Ammon's horn (tissue), 1 donor: ENCODE measurements at regions not wholly inside any gene's neighbourhood (a gene's known extent, or its start where the extent isn't known, plus 50 kb on each side); places are given as distances from the start of the nearest gene placed in this dataset.
"Not testable (repeated sequence)": the region's sequence is repeated elsewhere in the genome, so short reads cannot be mapped to it uniquely, and the experiment has no call there.

ENCODE experiments used
- DNase-seq: peaks from one replicate; pipeline ENCODE4 v3.0.0-alpha.2; 2016; ENCODE audit warnings: low spot score

DNA sequence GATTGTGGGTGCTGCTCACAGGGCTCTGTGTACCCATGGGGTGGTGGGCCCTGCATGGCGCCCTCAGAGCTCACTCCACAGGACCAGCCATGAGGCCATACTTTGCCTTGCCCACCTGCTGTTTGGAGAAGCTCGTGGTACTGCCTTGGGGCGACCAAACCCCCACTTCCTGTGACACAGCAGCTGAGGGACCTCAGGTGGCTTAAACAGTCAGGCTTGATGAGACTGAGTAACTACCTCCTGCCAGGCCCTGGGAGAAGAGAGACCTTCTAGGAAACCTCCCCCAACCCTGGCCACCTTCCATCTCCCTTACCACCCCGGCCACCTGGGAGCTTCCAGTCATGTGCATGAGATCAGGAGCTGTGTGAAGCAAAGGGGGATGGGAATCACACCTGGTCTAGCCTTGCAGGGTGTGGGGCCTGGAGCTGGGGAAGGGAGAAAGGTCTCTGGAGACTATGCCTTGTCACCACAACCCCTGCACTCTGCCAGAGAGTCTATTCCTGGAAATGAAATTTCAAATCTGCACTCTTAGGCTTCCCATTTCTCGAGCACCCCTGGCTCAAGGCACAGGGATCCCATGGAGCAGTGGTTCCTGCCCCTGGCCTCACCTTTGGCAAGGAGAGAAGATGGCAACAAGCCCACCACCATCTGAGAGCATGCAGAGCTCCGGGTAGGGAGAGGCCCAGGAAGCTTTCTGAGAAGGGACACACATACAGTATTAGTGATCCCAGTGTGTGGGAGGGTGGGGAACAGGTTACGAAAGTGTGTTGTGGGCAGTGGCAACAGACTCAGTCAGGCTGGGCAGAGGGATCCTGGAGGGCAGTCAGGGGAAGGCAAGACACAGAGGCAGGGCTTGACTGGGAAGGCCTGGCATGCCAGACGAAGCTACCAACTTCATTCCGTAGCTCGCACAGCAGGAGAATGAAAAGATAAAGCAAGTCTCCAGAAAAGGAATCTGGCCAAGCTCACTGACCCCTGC, 125.0 kb downstream of the URI1 start:
- DNase-seq, result no peak

DNA sequence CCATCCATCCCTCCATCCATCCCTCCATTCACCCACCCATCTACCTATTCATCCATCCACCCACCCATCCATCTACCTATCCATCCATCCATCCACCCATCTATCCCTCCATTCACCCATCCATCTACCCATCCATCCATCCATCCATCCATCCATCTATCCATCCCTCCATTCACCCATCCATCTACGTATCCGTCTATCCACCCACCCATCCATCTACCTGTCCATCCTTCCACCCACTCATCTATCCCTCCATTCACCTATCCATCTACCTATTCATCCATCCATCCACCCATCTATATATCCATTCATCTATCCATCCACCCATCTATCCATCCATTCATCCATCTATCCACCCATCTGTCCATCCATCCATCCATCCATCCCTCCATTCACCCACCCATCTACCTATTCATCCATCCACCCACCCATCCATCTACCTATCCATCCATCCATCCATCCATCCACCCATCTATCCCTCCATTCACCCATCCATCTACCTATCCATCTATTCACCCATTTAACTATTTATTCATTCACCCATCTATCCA, 126.0 kb downstream of the URI1 start:
- DNase-seq, result not testable (repeated sequence)

DNA sequence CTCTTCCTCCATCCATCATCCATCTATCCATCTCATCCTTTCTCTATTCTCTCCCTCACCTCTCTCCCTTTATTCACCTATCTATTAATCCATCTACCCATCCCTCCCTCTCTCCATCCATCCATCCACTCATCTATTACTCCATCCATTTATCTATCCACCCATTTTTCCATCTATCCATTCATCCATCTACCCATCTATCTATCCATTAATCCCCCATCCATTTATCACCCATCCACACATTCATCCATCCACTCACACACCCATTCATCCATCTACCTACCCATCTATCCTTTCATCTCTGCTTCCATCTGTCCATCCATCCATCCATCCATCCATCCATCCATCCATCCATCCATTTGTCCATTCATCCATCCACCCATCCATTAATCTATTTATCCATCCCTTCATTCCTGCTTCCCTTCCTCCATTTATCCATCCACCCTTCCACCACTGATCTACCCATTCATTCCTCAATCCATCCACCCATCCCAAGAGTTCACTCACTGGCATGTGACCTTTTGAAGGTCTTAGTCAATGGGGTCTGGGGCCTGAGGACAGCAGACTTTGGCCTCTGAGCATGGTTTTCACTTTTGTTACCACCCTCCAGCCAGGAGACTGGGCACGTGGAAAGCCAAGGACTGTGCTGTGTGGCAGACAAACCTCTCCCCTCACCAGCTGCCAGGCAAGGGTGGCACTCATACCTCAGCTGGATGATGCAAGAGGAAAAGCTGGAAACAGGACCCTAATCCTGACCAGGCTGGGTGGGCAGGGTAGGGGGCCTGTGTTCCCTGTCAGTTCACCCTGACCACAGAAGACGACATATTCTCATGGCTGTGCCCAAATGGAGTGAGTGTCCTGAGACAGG, 126.7 kb downstream of the URI1 start:
- DNase-seq, result no peak

DNA sequence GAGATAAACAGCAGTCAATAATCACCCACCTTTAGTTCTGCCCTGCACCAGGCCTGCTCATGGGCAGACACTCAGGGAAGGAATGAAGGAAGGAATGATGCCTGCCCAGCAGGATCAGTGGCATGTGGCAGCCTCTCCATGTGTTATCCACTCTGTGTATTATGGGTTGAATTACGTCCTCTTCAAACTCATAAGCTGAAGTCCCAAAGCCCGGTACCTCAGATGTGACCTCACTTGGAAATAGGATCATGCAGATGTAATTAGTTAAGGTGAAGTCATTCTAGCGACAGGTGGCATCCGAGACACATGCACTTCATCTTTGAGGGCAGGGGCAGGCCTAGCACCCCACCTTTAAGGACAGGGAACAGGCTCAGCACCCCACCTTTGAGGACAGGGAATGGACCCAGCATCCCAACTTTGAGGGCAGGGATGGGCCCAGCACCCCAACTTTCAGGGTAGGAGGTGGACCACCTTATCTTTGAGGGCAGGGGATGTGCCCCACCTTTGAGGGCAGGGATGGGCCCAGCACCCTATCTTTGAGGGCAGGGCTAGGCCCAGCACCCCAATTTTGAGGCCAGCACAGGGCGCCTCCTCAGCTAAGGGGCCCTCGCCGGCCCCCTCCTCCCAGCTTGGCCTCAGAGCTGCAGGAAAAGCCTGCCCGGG, 127.6 kb downstream of the URI1 start:
- no peak for DNase-seq

DNA sequence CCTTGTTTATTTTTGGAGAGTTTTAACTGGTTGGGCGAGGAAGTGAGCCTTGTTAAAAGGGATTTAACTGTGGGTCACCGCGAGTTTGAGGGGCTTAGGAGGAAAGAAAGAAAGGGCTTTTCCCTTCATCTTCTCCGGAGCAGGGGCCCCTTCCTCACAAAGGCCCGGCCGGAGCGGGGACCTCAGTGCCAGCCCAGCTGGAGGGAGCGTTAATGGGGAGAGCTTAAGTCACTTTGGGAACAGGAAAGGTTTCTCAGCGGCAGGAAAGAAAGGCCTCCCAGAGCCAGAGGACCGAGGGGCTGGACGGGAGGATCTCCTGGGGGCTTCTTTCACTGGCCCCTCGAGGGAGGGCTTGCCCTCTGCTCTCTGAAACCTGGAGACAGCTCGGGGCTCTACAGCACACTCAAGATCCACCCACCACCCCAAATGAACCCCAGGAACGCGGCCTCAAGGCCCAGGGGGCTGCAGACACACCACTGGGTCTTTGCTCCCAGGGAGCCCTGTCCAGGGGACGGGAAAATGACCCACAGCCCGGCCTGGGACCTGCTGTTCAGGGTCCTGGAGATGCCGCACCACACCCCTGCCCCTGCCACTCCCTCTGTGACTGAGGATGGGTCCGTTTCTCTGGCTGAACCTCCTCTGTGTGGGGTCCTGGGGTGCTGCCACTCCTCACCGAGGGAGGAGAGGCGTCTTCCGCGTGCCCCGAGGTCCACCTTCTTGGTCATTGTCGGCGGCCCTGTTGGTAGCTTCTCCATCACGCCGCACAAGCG, 128.3 kb downstream of the URI1 start:
- DNase-seq, result no peak

DNA sequence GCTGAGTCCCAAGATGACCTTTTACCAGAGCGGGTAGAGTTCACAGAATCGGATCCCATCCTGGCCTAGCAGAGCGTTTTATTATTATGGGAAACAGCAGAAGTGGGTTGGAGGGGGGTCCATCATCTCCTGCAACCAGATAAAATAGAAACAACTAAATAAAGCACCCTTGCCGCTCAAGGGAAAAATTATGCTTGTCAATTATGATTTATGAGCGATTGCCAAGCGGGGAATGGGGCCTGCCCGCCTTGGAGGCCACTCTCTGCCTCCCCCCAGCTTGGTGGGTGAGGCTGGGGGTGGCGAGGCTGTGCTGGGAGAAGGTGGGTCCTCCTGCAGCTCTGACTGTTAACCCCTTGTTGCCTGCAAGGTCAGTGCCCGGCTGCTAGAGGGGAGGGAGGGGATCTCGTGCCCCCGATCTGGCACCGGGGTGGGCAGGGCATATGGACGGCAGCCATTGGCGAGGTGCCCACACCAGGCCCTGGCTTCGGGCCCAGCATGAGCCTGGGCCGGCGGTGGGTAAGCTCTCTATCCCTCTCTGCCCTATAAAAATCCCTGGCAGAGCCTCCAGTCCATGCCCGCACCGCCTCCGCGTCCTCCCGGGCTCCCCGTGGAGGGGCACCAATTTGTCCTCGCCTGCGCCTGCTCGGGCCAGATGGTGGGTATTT, 129.1 kb downstream of the URI1 start:
- no peak for DNase-seq

DNA sequence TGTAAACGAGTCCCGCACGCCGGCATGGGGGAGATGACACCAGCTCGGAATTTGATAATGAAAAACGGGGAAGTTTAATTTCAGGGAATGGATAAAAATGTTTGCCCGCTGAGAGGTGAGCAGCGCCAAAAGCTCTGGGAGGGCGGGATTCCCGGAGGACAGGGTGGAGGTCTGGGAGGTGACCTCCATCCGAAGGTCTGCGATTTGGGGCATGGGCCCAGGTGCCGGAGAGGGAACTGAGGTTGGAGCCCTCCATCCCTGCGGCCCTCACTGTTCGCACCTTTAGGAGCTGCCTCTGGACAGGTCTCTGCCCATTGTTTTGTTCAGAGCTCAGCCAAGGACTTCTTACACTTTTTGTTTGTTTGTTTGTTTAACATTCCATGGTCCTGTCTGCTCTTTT, 129.8 kb downstream of the URI1 start:
- DNase-seq, result no peak

DNA sequence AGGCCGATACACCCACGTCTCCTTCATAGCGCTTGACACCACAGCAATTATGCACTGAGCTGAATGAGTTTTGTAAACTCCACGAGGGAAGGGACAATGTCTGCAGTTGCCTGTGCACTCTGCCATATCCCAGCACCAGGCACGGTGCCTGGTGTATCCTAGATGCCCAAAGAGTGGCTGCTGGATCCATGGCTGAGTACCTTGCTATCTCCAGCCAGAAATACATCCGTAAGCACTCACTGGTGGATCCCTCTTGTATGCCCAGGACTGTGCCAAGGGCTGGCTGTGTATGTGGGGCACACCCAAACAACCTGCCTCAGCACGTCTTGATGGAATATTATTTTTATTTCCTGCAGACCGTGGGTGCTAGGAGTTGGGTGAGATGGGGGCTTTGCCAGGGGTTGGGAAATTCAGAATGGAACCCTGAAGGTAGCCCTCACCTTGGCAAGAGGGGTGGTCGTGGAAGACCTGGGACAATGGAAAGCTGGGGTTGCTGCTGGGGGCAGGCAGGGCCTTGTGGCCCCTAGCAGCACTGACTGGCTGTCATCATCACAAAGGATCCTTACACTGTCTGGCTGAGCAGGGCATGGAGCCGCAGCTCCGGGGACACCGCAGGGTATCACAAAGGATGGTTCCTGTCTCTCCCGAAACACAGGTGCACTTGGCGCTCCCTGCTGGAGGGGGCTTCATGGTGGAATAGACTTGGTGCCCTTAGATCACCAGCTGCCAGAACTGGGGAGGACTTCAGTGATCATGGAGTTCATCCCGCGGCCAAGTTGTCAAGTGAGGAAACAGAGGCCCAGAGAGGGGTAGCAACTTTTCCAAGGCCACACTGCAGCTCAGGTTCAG, 131.3 kb downstream of the URI1 start:
- no peak for DNase-seq

DNA sequence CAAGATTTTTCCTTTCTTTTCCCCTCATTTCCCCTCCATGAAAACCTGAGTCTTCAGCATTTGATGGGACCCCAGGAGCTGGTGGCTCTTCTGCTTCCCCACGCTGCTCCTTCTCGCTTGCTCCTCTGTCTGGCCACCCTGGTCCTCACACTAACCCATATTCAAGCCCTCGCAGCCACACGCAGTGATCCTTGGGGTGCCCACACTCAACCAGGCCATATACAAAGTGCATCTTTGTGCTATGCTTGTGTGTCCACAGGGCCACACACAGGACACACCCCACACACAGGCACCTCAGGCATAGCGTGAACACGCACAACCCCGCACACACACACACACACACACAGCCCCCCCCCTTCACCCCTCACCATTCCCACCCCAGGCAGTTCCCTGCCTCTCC, 132.1 kb downstream of the URI1 start:
- DNase-seq, result no peak

DNA sequence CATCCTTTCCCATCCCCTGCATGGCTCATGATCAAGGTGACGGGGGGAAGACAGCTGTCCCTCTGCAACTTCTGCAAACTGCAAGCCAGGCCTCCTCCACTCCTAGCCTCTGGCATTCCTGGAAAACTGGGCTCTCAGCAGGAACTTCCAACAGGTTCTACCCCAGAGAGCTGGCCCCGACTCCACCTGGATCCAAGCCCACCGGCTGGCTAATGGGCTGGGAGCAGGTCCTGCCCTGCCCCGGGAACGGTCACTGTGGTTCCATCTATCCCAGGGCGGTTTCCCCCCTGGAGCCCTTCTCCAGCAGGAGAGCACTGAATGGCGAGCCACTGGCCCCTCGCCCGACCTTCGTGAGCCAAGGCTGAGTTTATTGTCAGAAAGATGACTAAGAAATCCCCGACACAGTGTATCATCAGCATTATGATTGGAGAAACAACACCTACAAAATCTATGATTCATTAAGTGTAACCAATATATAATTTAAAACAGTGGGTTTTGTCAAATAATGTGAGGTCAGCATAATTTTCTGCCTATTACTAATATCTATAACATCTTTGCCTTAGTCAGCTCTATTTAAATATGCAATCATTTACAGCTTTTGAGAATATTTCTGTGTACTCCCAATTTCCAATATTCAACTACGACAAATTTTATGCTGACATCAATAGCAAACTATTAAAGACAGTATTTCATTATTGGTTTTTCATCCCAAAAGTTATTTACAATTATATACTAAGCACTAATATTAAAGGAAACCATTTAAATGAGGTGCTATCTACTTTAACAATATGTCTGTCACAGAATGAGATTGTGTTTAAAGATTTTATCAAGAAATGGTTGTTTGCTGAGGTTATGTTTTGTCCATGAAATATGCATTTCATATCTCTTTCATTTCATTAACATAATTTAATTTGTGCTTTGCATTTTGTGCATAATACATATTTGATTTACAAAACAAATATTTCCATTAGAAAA, 133.0 kb downstream of the URI1 start:
- DNase-seq, result no peak

DNA sequence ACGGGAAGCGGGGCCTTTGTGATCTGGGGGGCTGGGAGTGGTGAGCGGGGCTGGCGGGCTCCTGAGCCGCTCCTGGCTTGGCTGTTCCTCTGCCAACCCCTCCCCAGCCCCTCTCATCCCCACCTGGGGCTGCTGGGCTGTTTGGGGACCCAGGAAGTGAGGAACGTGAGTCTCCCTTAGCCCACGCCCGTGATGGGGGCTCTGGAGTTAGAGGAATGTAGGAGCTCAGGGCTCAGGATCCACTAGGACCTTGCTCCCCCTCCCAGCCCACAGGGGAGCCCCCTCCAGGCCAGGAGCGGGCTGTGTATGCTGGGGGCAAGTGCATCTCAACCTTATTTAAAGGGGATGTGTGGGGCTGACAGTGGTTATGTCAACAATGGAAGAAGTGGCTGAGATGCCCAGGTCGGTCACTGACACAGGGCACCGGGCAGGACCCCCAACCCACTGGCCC, 134.1 kb downstream of the URI1 start:
- no peak for DNase-seq

DNA sequence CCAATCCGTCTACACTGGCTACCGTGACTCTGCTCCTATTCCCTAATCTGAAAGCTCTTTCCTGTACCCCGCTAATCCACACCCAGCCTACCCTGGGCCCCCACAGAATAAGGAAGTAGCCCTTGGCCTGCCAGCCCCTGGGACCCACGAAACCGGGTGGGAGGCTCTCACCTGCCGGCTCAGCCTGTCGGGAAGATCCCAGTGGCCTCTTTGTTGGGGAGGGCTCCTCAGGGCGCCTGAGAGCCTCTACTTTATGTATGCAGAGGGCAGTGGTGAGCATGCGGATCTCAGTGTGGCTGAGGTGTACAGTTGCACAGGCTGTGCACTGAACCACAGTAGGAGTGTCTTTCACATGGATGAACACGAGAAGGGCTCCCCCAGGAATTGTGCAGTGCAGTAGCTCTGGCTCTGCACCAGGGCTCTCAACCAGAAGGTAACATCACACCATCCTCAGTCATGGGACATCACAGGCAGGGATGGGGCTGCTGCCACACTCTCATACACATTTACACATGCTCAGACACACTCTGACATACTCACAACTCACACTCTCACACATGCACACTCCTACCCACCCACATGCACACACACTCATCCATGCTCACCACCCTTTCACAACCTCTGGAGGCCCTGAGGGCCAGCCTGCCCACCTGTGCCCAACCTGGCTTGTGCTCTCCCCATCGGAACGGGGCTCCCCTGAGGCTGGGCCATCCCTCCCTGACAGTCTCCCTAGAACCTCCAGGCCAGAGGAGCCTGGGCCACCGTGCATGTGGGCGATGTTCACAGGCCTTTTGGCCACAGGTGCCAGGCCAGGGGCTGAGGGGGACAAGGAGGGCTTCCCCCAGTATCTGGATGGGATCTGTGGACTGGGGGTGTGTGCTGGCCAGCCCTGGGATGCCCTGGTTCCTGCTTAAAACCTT, 135.0 kb downstream of the URI1 start:
- DNase-seq, result no peak

DNA sequence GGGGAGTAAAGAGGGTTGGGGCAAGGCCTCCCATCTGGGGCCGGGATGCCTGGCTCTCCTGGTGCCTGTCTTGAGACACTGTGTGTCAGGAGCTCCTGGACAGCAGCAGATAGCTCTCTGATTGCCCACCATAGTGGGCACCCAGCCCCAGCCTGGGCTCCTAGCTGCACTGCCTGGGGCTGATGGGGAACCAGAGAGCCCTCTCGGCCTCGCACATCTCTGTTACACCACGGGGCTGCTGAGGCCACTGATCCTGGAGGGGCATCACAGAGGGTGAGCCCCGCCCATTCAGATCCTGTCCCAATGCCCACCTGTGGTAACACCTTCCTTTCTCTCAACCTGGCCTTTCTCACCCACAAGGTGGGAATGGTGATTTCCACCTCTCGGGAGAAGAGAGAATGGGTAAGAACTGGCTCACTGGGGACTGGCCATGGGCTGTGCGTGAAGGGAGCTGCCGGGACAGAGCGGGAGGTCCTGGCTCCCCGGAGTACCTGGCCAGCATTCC, 135.9 kb downstream of the URI1 start:
- DNase-seq, result no peak

DNA sequence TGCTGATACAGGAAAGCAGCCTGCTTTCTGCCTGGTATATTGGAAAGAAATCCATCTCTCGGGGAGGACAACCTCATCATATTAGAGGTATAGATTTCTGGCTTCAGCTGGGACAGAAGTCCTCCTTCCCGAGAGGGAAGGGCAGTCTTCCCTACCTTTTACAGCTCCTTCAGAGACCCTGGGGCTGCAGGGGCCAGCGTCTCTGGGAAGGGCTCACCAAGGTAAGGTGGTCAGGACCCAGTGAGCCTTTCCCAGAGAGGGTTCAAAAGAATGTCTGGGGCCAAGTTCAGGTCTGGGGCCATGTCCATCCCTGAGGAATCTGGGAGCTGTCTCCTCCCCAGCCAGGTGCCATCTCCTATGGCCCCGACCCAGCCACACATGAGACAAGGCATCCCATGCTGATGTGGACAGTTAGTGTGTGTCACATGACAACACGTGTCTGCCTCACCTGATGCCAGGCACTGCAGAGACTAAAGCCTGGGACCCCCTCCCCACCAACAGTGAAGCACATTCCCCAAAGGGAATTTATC, 136.4 kb downstream of the URI1 start:
- DNase-seq, result no peak

DNA sequence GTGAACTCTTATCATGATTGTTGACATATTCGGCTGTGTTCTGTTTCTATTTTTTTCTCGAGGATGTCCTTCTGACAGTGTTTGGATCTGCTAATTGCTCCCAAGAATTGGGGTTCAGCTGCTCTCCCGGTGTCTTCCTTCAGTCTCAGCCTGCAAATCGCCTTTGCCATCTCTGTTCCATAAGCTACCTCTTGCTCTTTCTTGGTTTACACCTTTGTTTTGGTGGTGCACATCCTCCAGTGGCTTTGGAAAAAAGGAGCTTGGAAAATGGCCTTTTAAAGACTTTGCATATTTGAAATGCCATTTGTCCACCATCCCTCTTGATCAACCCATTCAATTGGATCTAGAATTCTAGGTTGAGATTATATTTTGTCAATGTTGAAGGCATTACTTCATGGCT, 137.2 kb downstream of the URI1 start:
- no peak for DNase-seq

DNA sequence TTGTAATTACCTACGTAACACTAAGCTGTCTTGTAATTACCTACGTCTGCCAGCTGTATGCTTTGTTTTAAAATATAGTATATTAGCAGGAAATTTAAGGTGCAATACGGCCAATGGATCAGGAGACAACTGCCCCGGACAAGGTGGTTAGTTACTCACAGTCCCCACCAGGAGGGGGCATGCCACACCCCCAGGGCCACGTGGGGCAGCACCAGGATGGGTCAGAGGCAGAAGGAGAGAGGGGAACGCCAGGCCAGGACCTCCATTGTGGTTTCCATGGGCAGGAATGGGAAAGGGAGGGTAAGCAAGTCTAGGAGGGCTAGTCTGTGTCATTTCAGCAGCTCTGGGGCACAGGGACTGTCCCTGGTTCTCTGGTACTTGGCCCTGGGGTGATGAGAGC, 140.1 kb downstream of the URI1 start:
- DNase-seq, result no peak

DNA sequence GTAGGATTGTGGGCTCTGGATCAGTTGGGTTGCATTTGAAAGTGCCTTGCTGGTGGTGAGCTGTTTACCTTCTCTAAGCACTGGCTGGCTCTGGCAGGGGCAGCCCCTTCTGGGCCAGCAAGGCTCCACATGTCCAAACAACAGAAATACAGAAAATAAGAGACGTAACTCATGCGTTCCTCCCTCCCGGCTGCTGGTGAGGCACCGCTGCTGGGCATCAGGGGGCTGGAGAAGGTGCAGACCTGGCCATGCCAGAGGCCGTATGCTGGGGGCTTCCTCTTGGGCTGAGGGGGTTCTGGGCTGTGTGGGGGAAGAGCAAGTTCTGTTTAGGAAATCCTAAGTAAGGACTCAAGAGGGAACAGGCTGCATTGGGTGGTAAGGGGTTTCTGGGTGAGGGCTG, 140.6 kb downstream of the URI1 start:
- DNase-seq, result no peak
